AG09309 (cell line): ENCODE measurements at regions not wholly inside any gene's neighbourhood (a gene's known extent, or its start where the extent isn't known, plus 50 kb on each side); places are given as distances from the start of the nearest gene placed in this dataset.

ENCODE experiments used
- DNase-seq: peaks from one replicate; pipeline ENCODE4 v3.0.0-alpha.2; 2010; ENCODE audit warnings: low read depth
- H3K4me3 ChIP-seq: 2 replicates; pipeline ENCODE4 v1.5.1; 2011; ENCODE audit warnings: mild to moderate bottlenecking, low read depth, low read length, moderate library complexity; ENCODE audit not compliant: control insufficient read depth
- TF ChIP-seq, protein P1 (sequence below): IDR thresholded peaks from 2 replicates; pipeline ENCODE4 v1.5.1; 2011; ENCODE audit warnings: mild to moderate bottlenecking, low read depth, low read length, inconsistent platforms; ENCODE audit not compliant: insufficient read depth, control insufficient read depth; ENCODE audit errors: missing control alignments

DNA sequence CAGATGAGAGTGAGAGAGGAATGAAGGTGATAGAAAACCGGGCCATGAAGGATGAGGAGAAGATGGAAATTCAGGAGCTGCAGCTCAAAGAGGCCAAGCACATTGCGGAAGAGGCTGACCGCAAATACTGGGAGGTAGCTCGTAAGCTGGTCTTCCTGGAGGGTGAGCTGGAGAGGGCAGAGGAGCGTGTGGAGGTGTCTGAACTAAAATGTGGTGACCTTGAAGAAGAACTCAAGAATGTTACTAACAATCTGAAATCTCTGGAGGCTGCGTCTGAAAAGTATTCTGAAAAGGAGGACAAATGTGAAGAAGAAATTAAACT lies 88.9 kb downstream of the EOMES start:
- DNase-seq, result no peak
- peak overlapping the region; percentile 55 for H3K4me3 ChIP-seq
- TF ChIP-seq, protein P1, sequence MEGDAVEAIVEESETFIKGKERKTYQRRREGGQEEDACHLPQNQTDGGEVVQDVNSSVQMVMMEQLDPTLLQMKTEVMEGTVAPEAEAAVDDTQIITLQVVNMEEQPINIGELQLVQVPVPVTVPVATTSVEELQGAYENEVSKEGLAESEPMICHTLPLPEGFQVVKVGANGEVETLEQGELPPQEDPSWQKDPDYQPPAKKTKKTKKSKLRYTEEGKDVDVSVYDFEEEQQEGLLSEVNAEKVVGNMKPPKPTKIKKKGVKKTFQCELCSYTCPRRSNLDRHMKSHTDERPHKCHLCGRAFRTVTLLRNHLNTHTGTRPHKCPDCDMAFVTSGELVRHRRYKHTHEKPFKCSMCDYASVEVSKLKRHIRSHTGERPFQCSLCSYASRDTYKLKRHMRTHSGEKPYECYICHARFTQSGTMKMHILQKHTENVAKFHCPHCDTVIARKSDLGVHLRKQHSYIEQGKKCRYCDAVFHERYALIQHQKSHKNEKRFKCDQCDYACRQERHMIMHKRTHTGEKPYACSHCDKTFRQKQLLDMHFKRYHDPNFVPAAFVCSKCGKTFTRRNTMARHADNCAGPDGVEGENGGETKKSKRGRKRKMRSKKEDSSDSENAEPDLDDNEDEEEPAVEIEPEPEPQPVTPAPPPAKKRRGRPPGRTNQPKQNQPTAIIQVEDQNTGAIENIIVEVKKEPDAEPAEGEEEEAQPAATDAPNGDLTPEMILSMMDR, result no peak

DNA sequence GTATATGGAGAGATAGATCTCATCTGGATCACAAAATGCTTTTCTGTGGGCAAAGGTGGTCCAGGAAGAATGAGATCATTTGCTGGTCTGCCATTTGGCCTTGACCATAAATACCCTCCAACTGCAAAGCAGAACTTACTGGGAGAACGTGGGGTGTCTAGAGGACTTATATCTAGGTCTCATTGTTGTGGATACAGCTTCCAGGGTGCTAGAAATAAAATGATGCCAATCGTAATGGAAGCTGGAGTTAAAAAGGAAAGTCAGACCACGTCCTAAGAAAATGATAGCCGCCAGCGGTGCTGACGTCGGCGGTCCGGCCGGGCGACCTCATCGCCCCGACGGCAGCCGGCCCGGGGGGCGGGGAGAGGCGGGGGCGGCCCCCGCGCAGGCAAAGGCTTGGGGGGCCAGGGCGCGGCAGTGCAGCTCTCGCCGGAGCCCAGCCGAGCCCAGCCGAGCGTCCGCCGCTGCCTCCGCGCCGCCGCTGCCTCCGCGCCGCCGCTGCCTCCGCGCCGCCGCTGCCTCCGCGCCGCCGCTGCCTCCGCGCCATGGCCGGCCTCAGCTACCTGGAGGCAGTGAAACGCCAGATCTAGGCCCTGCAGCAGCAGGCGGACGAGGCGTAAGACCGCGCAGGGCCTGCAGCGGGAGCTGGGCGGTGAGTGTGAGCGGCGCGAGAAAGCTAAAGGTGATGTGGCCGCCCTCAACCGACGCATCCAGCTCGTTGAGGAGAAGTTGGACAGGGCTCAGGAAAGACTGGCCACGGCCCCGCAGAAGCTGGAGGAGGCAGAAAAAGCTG lies 89.5 kb downstream of the EOMES start:
- DNase-seq, result no peak
- TF ChIP-seq, protein P1, result no peak
- H3K4me3 ChIP-seq, result peak overlapping the region; percentile 55

DNA sequence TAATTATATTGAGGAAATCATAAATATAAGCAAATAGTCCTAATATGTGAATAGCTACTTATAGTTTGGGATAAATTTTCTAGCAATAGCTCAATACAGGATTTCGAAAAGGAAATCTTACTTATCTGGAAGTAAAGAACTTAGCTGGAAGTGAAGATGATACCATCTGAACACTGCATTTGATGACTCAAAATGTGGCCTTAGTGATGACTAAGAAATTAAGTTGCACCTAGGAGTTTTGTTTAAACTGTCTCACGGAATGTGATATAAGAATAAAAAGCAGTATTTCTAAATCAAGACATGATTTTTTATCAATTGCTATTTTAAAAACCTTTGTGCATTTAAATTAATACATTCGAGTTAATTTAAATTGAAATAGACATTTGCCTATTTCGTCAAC lies 91.2 kb downstream of the EOMES start:
- no peak overlapping the region for H3K4me3 ChIP-seq
- no peak for DNase-seq
- TF ChIP-seq, protein P1, result no peak

DNA sequence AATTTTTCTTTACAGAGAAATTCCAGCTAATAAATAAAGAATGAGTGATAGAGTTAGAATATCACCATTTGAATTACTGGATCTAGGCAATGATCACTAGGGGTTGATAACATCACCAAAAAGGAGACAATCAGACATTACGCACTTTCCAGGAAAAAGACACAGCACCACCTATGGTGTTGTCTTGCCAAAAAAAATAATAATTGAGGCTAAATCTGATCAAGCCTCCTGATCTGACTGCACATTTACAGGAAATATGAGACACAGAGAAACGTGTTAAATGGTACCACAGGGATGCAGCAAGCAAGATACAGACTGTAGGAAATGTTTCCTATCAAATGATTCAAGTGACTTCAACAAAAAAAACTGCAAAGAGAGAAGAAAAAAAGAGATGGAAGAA lies 92.8 kb downstream of the EOMES start:
- DNase-seq, result no peak
- H3K4me3 ChIP-seq, result no peak overlapping the region
- TF ChIP-seq, protein P1, result no peak

DNA sequence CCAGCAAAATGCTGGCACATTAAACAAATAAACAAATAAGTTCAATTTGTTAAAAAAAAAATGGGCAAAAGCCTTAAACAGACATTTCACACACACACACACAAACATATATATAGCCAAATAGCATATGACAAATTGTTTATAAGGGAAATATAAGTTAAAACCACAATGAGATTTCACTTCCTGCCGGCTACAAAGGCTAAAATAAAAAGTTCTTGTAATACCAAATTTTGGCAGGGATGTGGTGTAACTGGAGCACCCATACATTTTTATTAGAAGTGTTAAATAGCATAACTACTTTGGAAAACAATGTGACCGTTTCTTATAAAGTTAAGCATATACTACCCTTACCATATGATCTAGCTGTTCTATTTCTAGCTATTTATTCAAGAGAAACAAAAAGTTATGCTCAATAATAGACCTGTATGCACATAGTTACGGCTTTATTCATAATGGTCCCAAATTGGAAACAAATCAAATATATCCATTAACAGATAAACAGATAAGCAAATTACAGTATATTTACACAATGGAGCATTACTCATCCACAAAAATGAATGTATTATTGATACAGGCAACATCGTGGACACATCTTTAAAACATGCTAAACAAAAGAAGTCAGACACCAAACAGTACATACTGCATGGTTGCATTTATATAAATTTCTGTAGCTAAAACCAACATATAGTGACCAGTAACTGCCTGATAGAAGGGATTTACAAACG lies 93.9 kb downstream of the EOMES start:
- DNase-seq, result no peak
- TF ChIP-seq, protein P1, result no peak
- no peak overlapping the region for H3K4me3 ChIP-seq

DNA sequence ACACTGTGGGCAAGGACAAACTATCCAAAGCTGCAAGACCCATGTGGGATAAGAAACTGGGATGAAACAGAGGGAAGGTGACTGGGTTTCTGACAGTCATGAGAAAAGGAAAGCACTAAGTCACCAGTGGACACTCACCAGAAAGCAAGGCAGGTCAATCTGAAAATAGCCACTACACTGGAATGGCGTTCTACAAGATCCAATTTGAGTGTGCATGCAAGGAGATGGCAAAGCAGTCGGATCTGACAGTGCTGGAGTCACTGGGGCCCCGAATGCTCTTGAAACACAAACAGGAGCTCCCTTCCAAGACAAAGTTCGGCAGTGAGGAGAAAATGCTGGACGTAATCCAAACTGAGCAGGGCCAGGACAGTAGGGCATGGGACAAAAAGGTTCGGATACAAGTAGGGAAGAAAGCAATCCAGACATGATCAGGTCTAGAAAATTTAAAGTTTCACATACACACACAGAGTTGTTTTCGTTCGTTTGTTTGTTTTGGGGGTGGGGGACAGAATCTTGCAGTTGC lies 95.5 kb downstream of the EOMES start:
- H3K4me3 ChIP-seq, result no peak overlapping the region
- TF ChIP-seq, protein P1, result no peak
- DNase-seq, result no peak
